HEK293 (cell line): ENCODE measurements at regions not wholly inside any gene's neighbourhood (a gene's known extent, or its start where the extent isn't known, plus 50 kb on each side); places are given as distances from the start of the nearest gene placed in this dataset.

Experiments used
- CTCF ChIA-PET: fragments of 350-600 bp; formaldehyde crosslinking; extraction: SDS; loops from one replicate; lab custom pipeline; 2021; ENCODE audit warnings: antibody characterized with exemption; lab: Yijun Ruan, JAX
- POLR2A ChIA-PET: fragments of 300-600 bp; formaldehyde crosslinking; extraction: SDS; loops from one replicate; lab custom pipeline; 2020; ENCODE audit warnings: antibody characterized with exemption, inconsistent platforms; lab: Yijun Ruan, JAX
- H3K27ac ChIP-seq: fragments of 200-500 bp; sonication (Bioruptor generic); 2 replicates; pipeline ENCODE4 v1.5.1; 2014; ENCODE audit warnings: low read depth, low read length, control low read depth, inconsistent platforms; ENCODE audit errors: extremely low read depth
- H3K36me3 ChIP-seq, 2 experiments: fragments of 200-500 bp in 1 of 2; sonication (Bioruptor generic) in 1 of 2; 1 replicate in 1 of 2; 2 replicates in 1 of 2; pipeline ENCODE4 v1.5.1; 2014 to 2017; ENCODE audit warnings: inconsistent platforms in 2 of 2, low read length in 2 of 2; ENCODE audit not compliant: control insufficient read depth in 2 of 2, insufficient read depth in 1 of 2
- H3K4me1 ChIP-seq: fragments of 200-500 bp; sonication (Bioruptor generic); 2 replicates; pipeline ENCODE4 v1.5.1; 2014; ENCODE audit warnings: mild to moderate bottlenecking, low read length, inconsistent platforms; ENCODE audit not compliant: control insufficient read depth, insufficient read depth
- H3K4me3 ChIP-seq: 2 replicates; pipeline ENCODE4 v1.5.1; 2011; ENCODE audit warnings: low read depth, mild to moderate bottlenecking, control low read depth, low read length, moderate library complexity
- H3K9me3 ChIP-seq: fragments of 200-500 bp; sonication (Bioruptor generic); 2 replicates; pipeline ENCODE4 v1.5.1; 2014; ENCODE audit warnings: low read depth, low read length, inconsistent platforms; ENCODE audit not compliant: control insufficient read depth, insufficient read depth
- KLF1 ChIP-seq: fragments of 450-650 bp; formaldehyde crosslinking; IDR thresholded peaks from 2 replicates; pipeline ENCODE4 v1.5.1; 2016; ENCODE audit warnings: missing biosample characterization, missing genetic modification characterization
- KLF7 ChIP-seq: fragments of 450-650 bp; formaldehyde crosslinking; IDR thresholded peaks from 2 replicates; pipeline ENCODE4 v1.5.1; 2016; ENCODE audit warnings: missing biosample characterization, missing genetic modification characterization, borderline replicate concordance
- OVOL3 ChIP-seq: fragments of 450-650 bp; formaldehyde crosslinking; IDR thresholded peaks from 2 replicates; pipeline ENCODE4 v1.5.1; 2016; ENCODE audit warnings: missing biosample characterization, missing genetic modification characterization
- PRDM10 ChIP-seq: fragments of 450-650 bp; formaldehyde crosslinking; IDR thresholded peaks from 2 replicates; pipeline ENCODE4 v1.5.1; 2016; ENCODE audit warnings: missing biosample characterization, missing genetic modification characterization
- SETDB1 ChIP-seq: IDR thresholded peaks from one replicate; pipeline ENCODE4 v1.6.1; 2017; ENCODE audit warnings: mild to moderate bottlenecking, low read length, moderate library complexity, mixed read lengths; ENCODE audit not compliant: insufficient read length
- WT1 ChIP-seq: fragments of 450-650 bp; formaldehyde crosslinking; IDR thresholded peaks from 2 replicates; pipeline ENCODE4 v1.5.1; 2016; ENCODE audit warnings: missing biosample characterization, missing genetic modification characterization
- ZBTB11 ChIP-seq: fragments of 450-650 bp; formaldehyde crosslinking; conservative IDR thresholded peaks from 2 replicates; pipeline ENCODE4 v1.5.1; 2016; ENCODE audit warnings: low read depth, missing biosample characterization, missing genetic modification characterization
- ZBTB8A ChIP-seq: fragments of 450-650 bp; formaldehyde crosslinking; IDR thresholded peaks from 2 replicates; pipeline ENCODE4 v1.5.1; 2016; ENCODE audit warnings: missing biosample characterization, missing genetic modification characterization
- ZNF221 ChIP-seq: fragments of 450-650 bp; formaldehyde crosslinking; IDR thresholded peaks from 2 replicates; pipeline ENCODE4 v1.5.1; 2017; ENCODE audit warnings: missing biosample characterization, missing genetic modification characterization, borderline replicate concordance
- ZNF24 ChIP-seq: fragments of 450-650 bp; formaldehyde crosslinking; IDR thresholded peaks from 2 replicates; pipeline ENCODE4 v1.5.1; 2016; ENCODE audit warnings: missing biosample characterization, missing genetic modification characterization
- ZNF274 ChIP-seq, 2 experiments: fragments of 200-500 bp in 1 of 2; fragments of 450-650 bp in 1 of 2; sonication (Bioruptor generic) in 1 of 2; formaldehyde crosslinking in 1 of 2; IDR thresholded peaks; 2 replicates each; pipeline versions ENCODE4 v1.5.1 to v1.6.1; 2014 to 2016; ENCODE audit warnings: borderline replicate concordance in 1 of 2, inconsistent platforms in 1 of 2, low read length in 1 of 2, missing biosample characterization in 1 of 2, missing genetic modification characterization in 1 of 2
- ZNF280C ChIP-seq: fragments of 450-650 bp; formaldehyde crosslinking; IDR thresholded peaks from 2 replicates; pipeline ENCODE4 v1.5.1; 2016; ENCODE audit warnings: missing biosample characterization, missing genetic modification characterization
- ZNF449 ChIP-seq: fragments of 450-650 bp; formaldehyde crosslinking; IDR thresholded peaks from 2 replicates; pipeline ENCODE4 v1.5.1; 2017; ENCODE audit warnings: missing biosample characterization, mild to moderate bottlenecking, missing genetic modification characterization, moderate library complexity
- ZNF571 ChIP-seq: fragments of 450-650 bp; formaldehyde crosslinking; IDR thresholded peaks from 2 replicates; pipeline ENCODE4 v1.5.0; 2017; ENCODE audit warnings: missing biosample characterization, missing genetic modification characterization
- ZNF670 ChIP-seq: fragments of 450-650 bp; formaldehyde crosslinking; IDR thresholded peaks from 2 replicates; pipeline ENCODE4 v1.5.1; 2016; ENCODE audit warnings: missing biosample characterization, missing genetic modification characterization, low read depth
- ZNF701 ChIP-seq: fragments of 450-650 bp; formaldehyde crosslinking; IDR thresholded peaks from 2 replicates; pipeline ENCODE4 v1.5.1; 2016; ENCODE audit warnings: missing biosample characterization, missing genetic modification characterization
- ZNF76 ChIP-seq: fragments of 450-650 bp; formaldehyde crosslinking; IDR thresholded peaks from 2 replicates; pipeline ENCODE4; 2016; ENCODE audit warnings: low read depth, missing biosample characterization, missing genetic modification characterization, borderline replicate concordance
- ZNF837 ChIP-seq: fragments of 450-650 bp; formaldehyde crosslinking; IDR thresholded peaks from 2 replicates; pipeline ENCODE4 v1.5.1; 2016; ENCODE audit warnings: missing biosample characterization, missing genetic modification characterization
- ZSCAN30 ChIP-seq: fragments of 450-650 bp; IDR thresholded peaks from 2 replicates; pipeline ENCODE4 v1.5.1; 2018; ENCODE audit warnings: missing biosample characterization, mild to moderate bottlenecking, missing genetic modification characterization, moderate library complexity
- TF ChIP-seq, protein P1 (sequence below): fragments of 450-650 bp; formaldehyde crosslinking; optimal IDR thresholded peaks from 2 replicates; pipeline ENCODE3; 2016; ENCODE audit warnings: missing biosample characterization, mild to moderate bottlenecking, missing genetic modification characterization

GRCh38 chr13:65149687-65150086, 2080.4 kb downstream of the PCDH9 start:
- TF ChIP-seq ZNF76 (tag by site-specific recombination) (no peak), ZNF837 (tag by site-specific recombination) (no peak), ZSCAN30 (no peak), ZBTB11 (tag by site-specific recombination) (no peak), WT1 (tag by site-specific recombination) (no peak), ZNF701 (tag by site-specific recombination) (no peak), ZNF449 (tag by site-specific recombination) (no peak), KLF7 (tag by site-specific recombination) (no peak), OVOL3 (tag by site-specific recombination) (no peak), ZNF571 (tag by site-specific recombination) (no peak), ZNF280C (tag by site-specific recombination) (no peak), ZNF24 (tag by site-specific recombination) (no peak), ZNF670 (tag by site-specific recombination) (no peak), SETDB1 (no peak), ZNF221 (tag by site-specific recombination) (no peak), KLF1 (no peak), PRDM10 (tag by site-specific recombination) (no peak), ZBTB8A (tag by site-specific recombination) (no peak), ZNF274 (IDR thresholded peaks at IDR 0.05; ENCODE audit: low read length) (no peak), ZNF274 (tag by site-specific recombination; IDR thresholded peaks at IDR 0.05; ENCODE audit: borderline replicate concordance) (no peak)
- TF ChIP-seq, protein P1, sequence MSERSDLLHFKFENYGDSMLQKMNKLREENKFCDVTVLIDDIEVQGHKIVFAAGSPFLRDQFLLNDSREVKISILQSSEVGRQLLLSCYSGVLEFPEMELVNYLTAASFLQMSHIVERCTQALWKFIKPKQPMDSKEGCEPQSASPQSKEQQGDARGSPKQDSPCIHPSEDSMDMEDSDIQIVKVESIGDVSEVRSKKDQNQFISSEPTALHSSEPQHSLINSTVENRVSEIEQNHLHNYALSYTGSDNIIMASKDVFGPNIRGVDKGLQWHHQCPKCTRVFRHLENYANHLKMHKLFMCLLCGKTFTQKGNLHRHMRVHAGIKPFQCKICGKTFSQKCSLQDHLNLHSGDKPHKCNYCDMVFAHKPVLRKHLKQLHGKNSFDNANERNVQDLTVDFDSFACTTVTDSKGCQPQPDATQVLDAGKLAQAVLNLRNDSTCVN (tag by site-specific recombination), result no peak
- TF ChIP-seq, all 188 proteins: peak for 0
- CTCF ChIA-PET, result no interaction called here

More at GRCh38 chr13:65149687-65150086, 2080.4 kb downstream of the PCDH9 start:
- POLR2A ChIA-PET, result no interaction called here
- Histone ChIP-seq H3K27ac (no peak overlapping the region), H3K36me3 (no peaks in the 10 kb centered on the region), H3K4me3 (no peak overlapping the region), H3K9me3 (no peaks in the 10 kb centered on the region), H3K4me1 (no peaks in the 10 kb centered on the region)
